ENCODE measurements at regions not wholly inside any gene's neighbourhood (a gene's known extent, or its start where the extent isn't known, plus 50 kb on each side); places are given as distances from the start of the nearest gene placed in this dataset.
"Not testable (repeated sequence)": the region's sequence is repeated elsewhere in the genome, so short reads cannot be mapped to it uniquely, and the experiment has no call there.

GRCh38 chrX:127782904-127783303 lies 269.3 kb downstream of the ACTRT1 start:
- DNase-seq (ENCODE audit: low read depth), result no peak

GRCh38 chrX:127764674-127765073 lies 287.5 kb downstream of the ACTRT1 start:
- peak; percentile 0 for DNase-seq (ENCODE audit: low read depth)

GRCh38 chrX:127762663-127763062 lies 289.5 kb downstream of the ACTRT1 start:
- DNase-seq (ENCODE audit: low read depth), result no peak

- no peak for DNase-seq (ENCODE audit: low read depth)
Measured at GRCh38 chrX:127732709-127733108, 319.5 kb downstream of the ACTRT1 start.

- DNase-seq (ENCODE audit: low read depth), result no peak
Measured at GRCh38 chrX:127726227-127726626, 326.0 kb downstream of the ACTRT1 start.

- no peak for DNase-seq (ENCODE audit: low read depth)
Measured at GRCh38 chrX:127708155-127708554, 344.0 kb downstream of the ACTRT1 start.

- DNase-seq (ENCODE audit: low read depth), result no peak
Measured at GRCh38 chrX:127702527-127702926, 349.7 kb downstream of the ACTRT1 start.

- DNase-seq (ENCODE audit: low read depth), result not testable (repeated sequence)
Measured at GRCh38 chrX:127662942-127663341, 389.3 kb downstream of the ACTRT1 start.

GRCh38 chrX:127649011-127649410 lies 403.2 kb downstream of the ACTRT1 start:
- DNase-seq (ENCODE audit: low read depth), result no peak

- no peak for DNase-seq (ENCODE audit: low read depth)
Measured at GRCh38 chrX:127621780-127622179, 430.4 kb downstream of the ACTRT1 start.

- DNase-seq (ENCODE audit: low read depth), result no peak
Measured at GRCh38 chrX:127606590-127606989, 445.6 kb downstream of the ACTRT1 start.

GRCh38 chrX:127596882-127597281 lies 455.3 kb downstream of the ACTRT1 start:
- DNase-seq (ENCODE audit: low read depth), result no peak

GRCh38 chrX:127578395-127578794 lies 473.8 kb downstream of the ACTRT1 start:
- no peak for DNase-seq (ENCODE audit: low read depth)

GRCh38 chrX:127577884-127578283 lies 474.3 kb downstream of the ACTRT1 start:
- no peak for DNase-seq (ENCODE audit: low read depth)

- DNase-seq (ENCODE audit: low read depth), result no peak
Measured at GRCh38 chrX:127574829-127575228, 477.4 kb downstream of the ACTRT1 start.

- no peak for DNase-seq (ENCODE audit: low read depth)
Measured at GRCh38 chrX:127572471-127572870, 479.7 kb downstream of the ACTRT1 start.

- DNase-seq (ENCODE audit: low read depth), result no peak
Measured at GRCh38 chrX:127571834-127572233, 480.4 kb downstream of the ACTRT1 start.

- no peak for DNase-seq (ENCODE audit: low read depth)
Measured at GRCh38 chrX:127570276-127570675, 481.9 kb downstream of the ACTRT1 start.

GRCh38 chrX:127568691-127569090 lies 483.5 kb downstream of the ACTRT1 start:
- no peak for DNase-seq (ENCODE audit: low read depth)

- no peak for DNase-seq (ENCODE audit: low read depth)
Measured at GRCh38 chrX:127558811-127559210, 493.4 kb downstream of the ACTRT1 start.

GRCh38 chrX:127552571-127552970 lies 499.6 kb downstream of the ACTRT1 start:
- DNase-seq (ENCODE audit: low read depth), result no peak

- DNase-seq (ENCODE audit: low read depth), result no peak
Measured at GRCh38 chrX:127519323-127519722, 532.9 kb downstream of the ACTRT1 start.

- no peak for DNase-seq (ENCODE audit: low read depth)
Measured at GRCh38 chrX:127490000-127490399, 562.2 kb downstream of the ACTRT1 start.

GRCh38 chrX:127466211-127466610 lies 586.0 kb downstream of the ACTRT1 start:
- no peak for DNase-seq (ENCODE audit: low read depth)

GRCh38 chrX:127459790-127460189 lies 592.4 kb downstream of the ACTRT1 start:
- no peak for DNase-seq (ENCODE audit: low read depth)

Measured in M059J (cell line).